Osteocyte (in vitro differentiated cells): ENCODE measurements at regions not wholly inside any gene's neighbourhood (a gene's known extent, or its start where the extent isn't known, plus 50 kb on each side); places are given as distances from the start of the nearest gene placed in this dataset.

Experiments
- DNase-seq: peaks from one replicate; pipeline ENCODE4 v3.0.0; 2021; ENCODE audit warnings: mixed read lengths; ENCODE audit not compliant: unreplicated experiment; ENCODE audit errors: extremely low spot score
- H3K27ac Mint-ChIP-seq: one replicate; pipeline ENCODE4 v1.8.0; 2021; ENCODE audit warnings: mild to moderate bottlenecking, mixed read lengths; ENCODE audit not compliant: unreplicated experiment
- H3K27me3 Mint-ChIP-seq: one replicate; pipeline ENCODE4 v1.8.0; 2021; ENCODE audit warnings: mixed read lengths; ENCODE audit not compliant: unreplicated experiment
- H3K36me3 Mint-ChIP-seq: one replicate; pipeline ENCODE4 v1.8.0; 2021; ENCODE audit warnings: mixed read lengths; ENCODE audit not compliant: unreplicated experiment
- H3K4me1 Mint-ChIP-seq: one replicate; pipeline ENCODE4 v1.8.0; 2021; ENCODE audit warnings: mixed read lengths; ENCODE audit not compliant: unreplicated experiment
- H3K4me3 Mint-ChIP-seq: one replicate; pipeline ENCODE4 v1.8.0; 2021; ENCODE audit warnings: mild to moderate bottlenecking, moderate library complexity, mixed read lengths; ENCODE audit not compliant: unreplicated experiment
- H3K9me3 Mint-ChIP-seq: one replicate; pipeline ENCODE4 v1.8.0; 2021; ENCODE audit warnings: mixed read lengths; ENCODE audit not compliant: unreplicated experiment
- CTCF ChIP-seq: fragments of 200-600 bp; sonication (generic); IDR thresholded peaks from 2 replicates; pipeline ENCODE4 v1.5.0; 2021; ENCODE audit warnings: antibody characterized with exemption, mild to moderate bottlenecking, moderate library complexity

DNA sequence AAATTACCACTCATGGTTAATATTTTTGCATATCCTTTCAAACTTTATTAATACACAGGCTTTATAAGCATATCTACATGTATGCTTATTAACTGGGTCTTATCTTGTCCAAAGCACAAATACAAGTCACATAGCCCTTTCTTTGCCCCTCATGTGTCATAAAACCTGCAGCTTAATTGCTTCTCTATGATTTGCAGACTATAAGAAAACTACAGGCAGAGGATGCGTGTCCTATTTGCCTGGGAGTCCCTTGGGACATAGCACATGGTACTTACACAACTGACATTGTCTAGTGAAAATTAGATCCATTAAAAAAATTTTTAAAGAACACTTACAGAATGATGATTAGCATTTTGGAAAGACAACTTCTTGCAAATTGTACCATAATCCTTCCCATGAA, 190.5 kb upstream of the PLEKHA5 start:
- no peak overlapping the region for H3K27ac Mint-ChIP-seq
- DNase-seq: no peak
- no peaks in the 10 kb centered on the region for H3K9me3 Mint-ChIP-seq

DNA sequence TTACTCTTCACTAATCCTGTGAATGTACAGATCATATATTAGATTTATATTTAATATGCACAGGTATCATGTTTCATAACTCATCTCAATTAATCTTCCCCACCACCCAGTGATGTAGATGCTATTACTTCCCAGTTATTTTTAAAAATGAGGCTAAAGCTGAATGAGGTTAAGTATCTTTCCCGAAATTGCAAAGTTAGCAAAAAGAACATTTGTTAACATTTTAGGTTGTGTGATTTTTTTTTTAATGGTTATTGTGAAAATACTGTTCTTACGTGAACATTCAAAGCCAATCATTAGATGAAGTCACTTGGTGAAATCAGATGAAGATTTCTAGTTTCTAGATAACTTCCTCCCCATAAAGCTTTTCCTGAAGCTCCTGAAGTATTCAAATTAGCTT, 186.9 kb upstream of the PLEKHA5 start:
- H3K36me3 Mint-ChIP-seq: no peaks in the 10 kb centered on the region
- H3K9me3 Mint-ChIP-seq: peaks cover 3% of the 10 kb centered on the region
- no peak for DNase-seq
- TF ChIP-seq CTCF: no peak
- H3K4me1 Mint-ChIP-seq: no peaks in the 10 kb centered on the region
- peaks cover 5% of the 10 kb centered on the region for H3K27me3 Mint-ChIP-seq
- no peak overlapping the region for H3K4me3 Mint-ChIP-seq
- H3K27ac Mint-ChIP-seq: no peak overlapping the region

More for the DNA sequence above, 190.5 kb upstream of the PLEKHA5 start:
- no peaks in the 10 kb centered on the region for H3K36me3 Mint-ChIP-seq
- H3K27me3 Mint-ChIP-seq: peaks cover 10% of the 10 kb centered on the region
- H3K4me3 Mint-ChIP-seq: no peak overlapping the region
- H3K4me1 Mint-ChIP-seq: no peaks in the 10 kb centered on the region
- no peak for TF ChIP-seq CTCF

DNA sequence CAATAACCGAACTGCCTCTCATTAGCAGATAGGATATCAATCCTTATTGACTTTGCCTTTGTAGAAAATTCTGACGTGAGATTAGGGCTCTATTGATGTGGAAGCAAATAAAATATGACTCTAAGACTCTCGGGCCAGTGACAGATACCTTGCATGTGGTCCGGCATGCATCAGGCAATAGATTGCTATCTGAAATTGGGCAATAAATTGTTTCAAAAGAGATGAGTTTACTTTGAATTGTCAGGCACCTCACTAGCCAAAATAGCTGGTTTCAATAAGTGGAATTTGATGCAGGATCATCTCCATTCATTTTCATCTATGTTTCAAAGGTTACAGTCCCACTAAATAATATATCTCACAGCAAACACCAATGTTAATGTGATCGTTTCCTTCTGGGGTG, 186.3 kb upstream of the PLEKHA5 start:
- no peak for TF ChIP-seq CTCF
- Mint-ChIP-seq H3K27me3 (peaks cover 5% of the 10 kb centered on the region), H3K27ac (no peak overlapping the region), H3K4me3 (no peak overlapping the region), H3K36me3 (no peaks in the 10 kb centered on the region), H3K9me3 (peaks cover 3% of the 10 kb centered on the region), H3K4me1 (no peaks in the 10 kb centered on the region)
- no peak for DNase-seq

- DNase-seq: no peak
- H3K36me3 Mint-ChIP-seq: no peaks in the 10 kb centered on the region
- H3K27me3 Mint-ChIP-seq: peaks cover 9% of the 10 kb centered on the region
- H3K4me3 Mint-ChIP-seq: no peak overlapping the region
- no peaks in the 10 kb centered on the region for H3K4me1 Mint-ChIP-seq
- no peak overlapping the region for H3K27ac Mint-ChIP-seq
- TF ChIP-seq CTCF: no peak
- peaks cover 3% of the 10 kb centered on the region for H3K9me3 Mint-ChIP-seq
Measured at GRCh38 chr12:18946106-18946505, 183.4 kb upstream of the PLEKHA5 start.

DNA sequence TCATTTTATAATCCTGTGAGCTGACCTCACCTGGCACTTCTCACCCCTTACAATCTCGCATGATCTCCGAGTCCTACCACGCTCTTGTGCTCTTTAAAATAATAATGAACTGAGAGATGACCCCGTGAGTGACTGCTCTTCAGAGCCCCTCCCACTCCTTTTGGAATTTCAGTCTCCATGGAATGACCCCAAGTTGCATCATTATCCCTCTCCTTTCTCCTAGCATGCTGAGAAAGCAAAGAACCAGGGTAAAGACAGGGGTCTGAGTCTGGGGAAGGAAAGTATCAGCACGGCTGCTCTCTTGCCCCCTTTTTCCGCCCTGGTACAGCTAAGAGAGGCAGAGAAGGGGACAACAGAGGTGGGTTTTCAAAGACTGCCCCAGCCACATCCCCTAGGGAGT, 178.3 kb upstream of the PLEKHA5 start:
- DNase-seq: no peak
- Mint-ChIP-seq H3K36me3 (no peaks in the 10 kb centered on the region), H3K27ac (no peak overlapping the region), H3K4me1 (peaks cover 2% of the 10 kb centered on the region), H3K27me3 (peaks cover 6% of the 10 kb centered on the region), H3K4me3 (no peak overlapping the region), H3K9me3 (no peaks in the 10 kb centered on the region)
- no peak for TF ChIP-seq CTCF
